GM21390 (cell line): ENCODE measurements at regions not wholly inside any gene's neighbourhood (a gene's known extent, or its start where the extent isn't known, plus 50 kb on each side); places are given as distances from the start of the nearest gene placed in this dataset.
"Not testable (repeated sequence)": the region's sequence is repeated elsewhere in the genome, so short reads cannot be mapped to it uniquely, and the experiment has no call there.

Experiments used
- ATAC-seq: cut with Tn5 transposase; IDR thresholded peaks from one replicate; pipeline ENCODE4 v1.9.1; 2021; ENCODE audit not compliant: unreplicated experiment

GRCh38 chr11:114928260-114928870, 250.0 kb downstream of the NXPE2 start:
- no peak for ATAC-seq

- ATAC-seq = no peak
Measured at GRCh38 chr11:114929351-114930000, 251.1 kb downstream of the NXPE2 start.

GRCh38 chr11:114938799-114939198, 260.5 kb downstream of the NXPE2 start:
- ATAC-seq = no peak

- no peak for ATAC-seq
Measured at GRCh38 chr11:114942207-114942606, 263.9 kb downstream of the NXPE2 start.

GRCh38 chr11:114949614-114950351, 271.5 kb downstream of the NXPE2 start:
- no peak for ATAC-seq

- ATAC-seq = no peak
Measured at GRCh38 chr11:114953039-114953438, 274.7 kb downstream of the NXPE2 start.

- ATAC-seq = no peak
Measured at GRCh38 chr11:114955923-114956322, 277.6 kb downstream of the NXPE2 start.

GRCh38 chr11:114956566-114956965, 278.2 kb downstream of the NXPE2 start:
- ATAC-seq = no peak

GRCh38 chr11:114959953-114960505, 281.7 kb downstream of the NXPE2 start:
- no peak for ATAC-seq

GRCh38 chr11:114960819-114961218, 282.5 kb downstream of the NXPE2 start:
- ATAC-seq = not testable (repeated sequence)

GRCh38 chr11:114964676-114965214, 286.4 kb downstream of the NXPE2 start:
- no peak for ATAC-seq

GRCh38 chr11:114970927-114971645, 292.8 kb downstream of the NXPE2 start:
- ATAC-seq = no peak

- ATAC-seq = no peak
Measured at GRCh38 chr11:114972105-114972504, 293.8 kb downstream of the NXPE2 start.

- ATAC-seq = no peak
Measured at GRCh38 chr11:114977651-114978050, 299.3 kb downstream of the NXPE2 start.

- ATAC-seq = no peak
Measured at GRCh38 chr11:114982141-114982540, 303.8 kb downstream of the NXPE2 start.

GRCh38 chr11:114984611-114985163, 306.4 kb downstream of the NXPE2 start:
- no peak for ATAC-seq

- ATAC-seq = no peak
Measured at GRCh38 chr11:114986365-114986764, 308.0 kb downstream of the NXPE2 start.

GRCh38 chr11:114987186-114987760, 308.9 kb downstream of the NXPE2 start:
- no peak for ATAC-seq

- ATAC-seq = no peak
Measured at GRCh38 chr11:114988644-114989043, 310.3 kb downstream of the NXPE2 start.

- ATAC-seq = no peak
Measured at GRCh38 chr11:114989536-114989935, 311.2 kb downstream of the NXPE2 start.
